GM21737 (cell line): ENCODE measurements at regions not wholly inside any gene's neighbourhood (a gene's known extent, or its start where the extent isn't known, plus 50 kb on each side); places are given as distances from the start of the nearest gene placed in this dataset.
"Not testable (repeated sequence)": the region's sequence is repeated elsewhere in the genome, so short reads cannot be mapped to it uniquely, and the experiment has no call there.

ENCODE experiments used
- ATAC-seq: cut with Tn5 transposase; IDR thresholded peaks from one replicate; pipeline ENCODE4 v1.9.1; 2021; ENCODE audit warnings: mild to moderate bottlenecking, moderate library complexity; ENCODE audit not compliant: unreplicated experiment

GRCh38 chr6:72530750-72531149, 91.1 kb upstream of the KCNQ5 start:
- ATAC-seq = no peak

GRCh38 chr6:72533606-72534005, 88.3 kb upstream of the KCNQ5 start:
- no peak for ATAC-seq

- no peak for ATAC-seq
Measured at GRCh38 chr6:72534236-72534635, 87.6 kb upstream of the KCNQ5 start.

- no peak for ATAC-seq
Measured at GRCh38 chr6:72535124-72535523, 86.7 kb upstream of the KCNQ5 start.

- no peak for ATAC-seq
Measured at GRCh38 chr6:72547020-72547419, 74.8 kb upstream of the KCNQ5 start.

GRCh38 chr6:72551470-72551869, 70.4 kb upstream of the KCNQ5 start:
- no peak for ATAC-seq

- ATAC-seq = no peak
Measured at GRCh38 chr6:72552938-72553337, 68.9 kb upstream of the KCNQ5 start.

GRCh38 chr6:72553531-72554511, 68.0 kb upstream of the KCNQ5 start:
- ATAC-seq = no peak

GRCh38 chr6:72554761-72555221, 67.1 kb upstream of the KCNQ5 start:
- no peak for ATAC-seq

GRCh38 chr6:72559067-72559466, 62.8 kb upstream of the KCNQ5 start:
- no peak for ATAC-seq

GRCh38 chr6:72559555-72559954, 62.3 kb upstream of the KCNQ5 start:
- no peak for ATAC-seq

GRCh38 chr6:72560721-72561593, 60.9 kb upstream of the KCNQ5 start:
- no peak for ATAC-seq

GRCh38 chr6:72561629-72562028, 60.2 kb upstream of the KCNQ5 start:
- ATAC-seq = no peak

- no peak for ATAC-seq
Measured at GRCh38 chr6:72564231-72564630, 57.6 kb upstream of the KCNQ5 start.

GRCh38 chr6:72571993-72572392, 49.9 kb upstream of the KCNQ5 start:
- ATAC-seq = not testable (repeated sequence)
